ENCODE measurements at regions not wholly inside any gene's neighbourhood (a gene's known extent, or its start where the extent isn't known, plus 50 kb on each side); places are given as distances from the start of the nearest gene placed in this dataset.

DNA sequence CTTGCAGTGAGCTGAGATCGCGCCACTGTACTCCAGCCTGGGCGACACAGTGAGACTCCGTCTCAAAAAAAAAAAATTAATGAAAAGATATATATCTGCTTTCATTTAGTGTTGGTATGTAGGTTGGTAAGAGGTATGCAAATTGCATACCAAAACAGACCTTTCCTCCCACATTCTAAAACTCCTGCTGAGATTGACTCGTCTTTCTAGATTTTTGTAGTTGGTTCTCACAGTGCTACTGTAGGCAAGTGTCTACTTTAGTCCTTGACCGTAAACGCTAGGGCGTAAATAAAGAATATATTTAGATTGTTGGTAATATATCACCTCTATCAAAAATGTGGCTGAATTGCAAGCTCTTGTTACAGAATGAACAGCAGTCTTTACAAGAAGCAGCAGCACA lies 445.9 kb downstream of the CHSY3 start:
- CTCF ChIA-PET (ENCODE audit: low intra/inter-chr PET ratio), result no interaction called here
- no peak for FAIRE-seq
- TF ChIP-seq DIDO1 (tag; IDR thresholded peaks at IDR 0.05; ENCODE audit: low read depth) (no peak), MTA3 (IDR thresholded peaks at IDR 0.05; ENCODE audit: borderline replicate concordance) (no peak), PTTG1 (tag; IDR thresholded peaks at IDR 0.05; ENCODE audit: low read depth) (no peak), MEIS2 (IDR thresholded peaks at IDR 0.05; ENCODE audit: partially characterized antibody) (no peak), CBX5 (IDR thresholded peaks at IDR 0.05; ENCODE audit: borderline replicate concordance, low read depth) (no peak), RNF2 (IDR thresholded peaks at IDR 0.05) (no peak), SAFB (IDR thresholded peaks at IDR 0.05; ENCODE audit: borderline replicate concordance, low read depth, low read length) (no peak), CREB1 (IDR thresholded peaks at IDR 0.05) (no peak), CREB1 (CRISPR knock-in tag; IDR thresholded peaks at IDR 0.05) (no peak), ERF (CRISPR knock-in tag; IDR thresholded peaks at IDR 0.05) (no peak), ASH1L (IDR thresholded peaks at IDR 0.05; ENCODE audit: borderline replicate concordance, low read depth, partially characterized antibody) (no peak)
- TF ChIP-seq, protein P1, sequence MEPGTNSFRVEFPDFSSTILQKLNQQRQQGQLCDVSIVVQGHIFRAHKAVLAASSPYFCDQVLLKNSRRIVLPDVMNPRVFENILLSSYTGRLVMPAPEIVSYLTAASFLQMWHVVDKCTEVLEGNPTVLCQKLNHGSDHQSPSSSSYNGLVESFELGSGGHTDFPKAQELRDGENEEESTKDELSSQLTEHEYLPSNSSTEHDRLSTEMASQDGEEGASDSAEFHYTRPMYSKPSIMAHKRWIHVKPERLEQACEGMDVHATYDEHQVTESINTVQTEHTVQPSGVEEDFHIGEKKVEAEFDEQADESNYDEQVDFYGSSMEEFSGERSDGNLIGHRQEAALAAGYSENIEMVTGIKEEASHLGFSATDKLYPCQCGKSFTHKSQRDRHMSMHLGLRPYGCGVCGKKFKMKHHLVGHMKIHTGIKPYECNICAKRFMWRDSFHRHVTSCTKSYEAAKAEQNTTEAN (CRISPR knock-in tag; IDR thresholded peaks at IDR 0.05), result no peak
- TF ChIP-seq, protein P2, sequence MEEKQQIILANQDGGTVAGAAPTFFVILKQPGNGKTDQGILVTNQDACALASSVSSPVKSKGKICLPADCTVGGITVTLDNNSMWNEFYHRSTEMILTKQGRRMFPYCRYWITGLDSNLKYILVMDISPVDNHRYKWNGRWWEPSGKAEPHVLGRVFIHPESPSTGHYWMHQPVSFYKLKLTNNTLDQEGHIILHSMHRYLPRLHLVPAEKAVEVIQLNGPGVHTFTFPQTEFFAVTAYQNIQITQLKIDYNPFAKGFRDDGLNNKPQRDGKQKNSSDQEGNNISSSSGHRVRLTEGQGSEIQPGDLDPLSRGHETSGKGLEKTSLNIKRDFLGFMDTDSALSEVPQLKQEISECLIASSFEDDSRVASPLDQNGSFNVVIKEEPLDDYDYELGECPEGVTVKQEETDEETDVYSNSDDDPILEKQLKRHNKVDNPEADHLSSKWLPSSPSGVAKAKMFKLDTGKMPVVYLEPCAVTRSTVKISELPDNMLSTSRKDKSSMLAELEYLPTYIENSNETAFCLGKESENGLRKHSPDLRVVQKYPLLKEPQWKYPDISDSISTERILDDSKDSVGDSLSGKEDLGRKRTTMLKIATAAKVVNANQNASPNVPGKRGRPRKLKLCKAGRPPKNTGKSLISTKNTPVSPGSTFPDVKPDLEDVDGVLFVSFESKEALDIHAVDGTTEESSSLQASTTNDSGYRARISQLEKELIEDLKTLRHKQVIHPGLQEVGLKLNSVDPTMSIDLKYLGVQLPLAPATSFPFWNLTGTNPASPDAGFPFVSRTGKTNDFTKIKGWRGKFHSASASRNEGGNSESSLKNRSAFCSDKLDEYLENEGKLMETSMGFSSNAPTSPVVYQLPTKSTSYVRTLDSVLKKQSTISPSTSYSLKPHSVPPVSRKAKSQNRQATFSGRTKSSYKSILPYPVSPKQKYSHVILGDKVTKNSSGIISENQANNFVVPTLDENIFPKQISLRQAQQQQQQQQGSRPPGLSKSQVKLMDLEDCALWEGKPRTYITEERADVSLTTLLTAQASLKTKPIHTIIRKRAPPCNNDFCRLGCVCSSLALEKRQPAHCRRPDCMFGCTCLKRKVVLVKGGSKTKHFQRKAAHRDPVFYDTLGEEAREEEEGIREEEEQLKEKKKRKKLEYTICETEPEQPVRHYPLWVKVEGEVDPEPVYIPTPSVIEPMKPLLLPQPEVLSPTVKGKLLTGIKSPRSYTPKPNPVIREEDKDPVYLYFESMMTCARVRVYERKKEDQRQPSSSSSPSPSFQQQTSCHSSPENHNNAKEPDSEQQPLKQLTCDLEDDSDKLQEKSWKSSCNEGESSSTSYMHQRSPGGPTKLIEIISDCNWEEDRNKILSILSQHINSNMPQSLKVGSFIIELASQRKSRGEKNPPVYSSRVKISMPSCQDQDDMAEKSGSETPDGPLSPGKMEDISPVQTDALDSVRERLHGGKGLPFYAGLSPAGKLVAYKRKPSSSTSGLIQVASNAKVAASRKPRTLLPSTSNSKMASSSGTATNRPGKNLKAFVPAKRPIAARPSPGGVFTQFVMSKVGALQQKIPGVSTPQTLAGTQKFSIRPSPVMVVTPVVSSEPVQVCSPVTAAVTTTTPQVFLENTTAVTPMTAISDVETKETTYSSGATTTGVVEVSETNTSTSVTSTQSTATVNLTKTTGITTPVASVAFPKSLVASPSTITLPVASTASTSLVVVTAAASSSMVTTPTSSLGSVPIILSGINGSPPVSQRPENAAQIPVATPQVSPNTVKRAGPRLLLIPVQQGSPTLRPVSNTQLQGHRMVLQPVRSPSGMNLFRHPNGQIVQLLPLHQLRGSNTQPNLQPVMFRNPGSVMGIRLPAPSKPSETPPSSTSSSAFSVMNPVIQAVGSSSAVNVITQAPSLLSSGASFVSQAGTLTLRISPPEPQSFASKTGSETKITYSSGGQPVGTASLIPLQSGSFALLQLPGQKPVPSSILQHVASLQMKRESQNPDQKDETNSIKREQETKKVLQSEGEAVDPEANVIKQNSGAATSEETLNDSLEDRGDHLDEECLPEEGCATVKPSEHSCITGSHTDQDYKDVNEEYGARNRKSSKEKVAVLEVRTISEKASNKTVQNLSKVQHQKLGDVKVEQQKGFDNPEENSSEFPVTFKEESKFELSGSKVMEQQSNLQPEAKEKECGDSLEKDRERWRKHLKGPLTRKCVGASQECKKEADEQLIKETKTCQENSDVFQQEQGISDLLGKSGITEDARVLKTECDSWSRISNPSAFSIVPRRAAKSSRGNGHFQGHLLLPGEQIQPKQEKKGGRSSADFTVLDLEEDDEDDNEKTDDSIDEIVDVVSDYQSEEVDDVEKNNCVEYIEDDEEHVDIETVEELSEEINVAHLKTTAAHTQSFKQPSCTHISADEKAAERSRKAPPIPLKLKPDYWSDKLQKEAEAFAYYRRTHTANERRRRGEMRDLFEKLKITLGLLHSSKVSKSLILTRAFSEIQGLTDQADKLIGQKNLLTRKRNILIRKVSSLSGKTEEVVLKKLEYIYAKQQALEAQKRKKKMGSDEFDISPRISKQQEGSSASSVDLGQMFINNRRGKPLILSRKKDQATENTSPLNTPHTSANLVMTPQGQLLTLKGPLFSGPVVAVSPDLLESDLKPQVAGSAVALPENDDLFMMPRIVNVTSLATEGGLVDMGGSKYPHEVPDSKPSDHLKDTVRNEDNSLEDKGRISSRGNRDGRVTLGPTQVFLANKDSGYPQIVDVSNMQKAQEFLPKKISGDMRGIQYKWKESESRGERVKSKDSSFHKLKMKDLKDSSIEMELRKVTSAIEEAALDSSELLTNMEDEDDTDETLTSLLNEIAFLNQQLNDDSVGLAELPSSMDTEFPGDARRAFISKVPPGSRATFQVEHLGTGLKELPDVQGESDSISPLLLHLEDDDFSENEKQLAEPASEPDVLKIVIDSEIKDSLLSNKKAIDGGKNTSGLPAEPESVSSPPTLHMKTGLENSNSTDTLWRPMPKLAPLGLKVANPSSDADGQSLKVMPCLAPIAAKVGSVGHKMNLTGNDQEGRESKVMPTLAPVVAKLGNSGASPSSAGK (IDR thresholded peaks at IDR 0.05), result no peak

More for the DNA sequence above, 445.9 kb downstream of the CHSY3 start:
- Histone ChIP-seq H3K27ac (ENCODE audit: extremely low read depth, low read depth, low read length) (no peak overlapping the region), H3K4me3 (no peak overlapping the region), H3K9me3 (replicated peaks; ENCODE audit: control insufficient read depth, insufficient read depth, low read depth, low read length) (no peaks in the 10 kb centered on the region), H3K4me1 (replicated peaks in 1 of 2; ENCODE audit: control insufficient read depth in 2 of 2, insufficient read depth in 2 of 2, low read length in 2 of 2) (no peaks in the 10 kb centered on the region), H3K79me2 (ENCODE audit: control insufficient read depth, insufficient read depth, low read length) (no peaks in the 10 kb centered on the region), H3K9me1 (ENCODE audit: control insufficient read depth, insufficient read depth, low read length) (no peaks in the 10 kb centered on the region), H3K4me2 (ENCODE audit: insufficient read depth, low read length) (no peak overlapping the region), H3K27me3 (ENCODE audit: control insufficient read depth in 2 of 2, insufficient read depth in 2 of 2, low read length in 2 of 2) (no peaks in the 10 kb centered on the region), H3K36me3 (ENCODE audit: control insufficient read depth, insufficient read depth, low read length) (no peaks in the 10 kb centered on the region), H4K20me1 (replicated peaks; ENCODE audit: control insufficient read depth, insufficient read depth, low read length) (no peaks in the 10 kb centered on the region), H3K9ac (ENCODE audit: insufficient read depth in 1 of 2, low read depth in 2 of 2, low read length in 2 of 2) (no peak overlapping the region), H2AFZ (ENCODE audit: low read depth, low read length) (no peak overlapping the region)
- POLR2A ChIA-PET, result no interaction called here
- WGBS (ENCODE audit: insufficient coverage, low coverage, missing lambda C conversion rate), result 1% methylated on average over 5 of the region's 8 CpGs
- DNase-seq (ENCODE audit: extremely low read depth in 1 of 4, low spot score in 3 of 4) (no peak), ATAC-seq (no peak)
- intact Hi-C loops (cut with micrococcal nuclease), result no loop called here
- BruUV-seq (replicated peaks), result no TSS peak
- in situ Hi-C loops (cut with MboI), result no loop called here
